Keratinocyte (primary cell): ENCODE measurements at regions not wholly inside any gene's neighbourhood (a gene's known extent, or its start where the extent isn't known, plus 50 kb on each side); places are given as distances from the start of the nearest gene placed in this dataset.
"Not testable (repeated sequence)": the region's sequence is repeated elsewhere in the genome, so short reads cannot be mapped to it uniquely, and the experiment has no call there.

Experiments
- EZH2 ChIP-seq: IDR thresholded peaks from one replicate; pipeline ENCODE4 v1.6.1; 2012; ENCODE audit warnings: inconsistent platforms, mild to moderate bottlenecking, low read length, moderate library complexity
- TF ChIP-seq, protein P1 (sequence below), 3 experiments: IDR thresholded peaks in 1 of 3; conservative IDR thresholded peaks in 1 of 3; optimal IDR thresholded peaks in 1 of 3; 2 replicates in 2 of 3; 3 replicates in 1 of 3; pipeline versions ENCODE3 to v1.5.1; 2011; ENCODE audit warnings: low read length in 3 of 3, mild to moderate bottlenecking in 3 of 3, moderate library complexity in 2 of 3, control low read depth in 1 of 3, inconsistent platforms in 1 of 3; ENCODE audit not compliant: insufficient read depth in 2 of 3; ENCODE audit errors: extremely low read depth in 1 of 3

DNA sequence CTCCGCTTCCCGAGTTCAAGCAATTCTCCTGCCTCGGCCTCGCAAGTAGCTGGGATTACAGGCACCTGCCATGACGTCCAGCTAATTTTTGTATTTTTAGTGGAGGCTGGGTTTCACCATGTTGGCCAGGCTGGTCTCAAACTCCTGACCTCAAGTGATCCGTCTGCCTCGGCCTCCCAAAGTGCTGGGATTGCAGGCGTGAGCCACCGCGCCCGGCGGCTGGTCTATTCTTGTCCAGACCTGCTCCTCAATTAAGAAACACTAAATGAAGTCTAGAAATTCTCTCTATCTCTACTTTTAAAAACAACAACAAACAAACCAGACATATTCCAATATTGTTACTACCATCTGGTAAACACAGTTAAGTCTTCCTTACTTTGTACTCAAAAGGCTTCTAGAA is 68.1 kb upstream of the LIFR start:
- TF ChIP-seq, protein P1, sequence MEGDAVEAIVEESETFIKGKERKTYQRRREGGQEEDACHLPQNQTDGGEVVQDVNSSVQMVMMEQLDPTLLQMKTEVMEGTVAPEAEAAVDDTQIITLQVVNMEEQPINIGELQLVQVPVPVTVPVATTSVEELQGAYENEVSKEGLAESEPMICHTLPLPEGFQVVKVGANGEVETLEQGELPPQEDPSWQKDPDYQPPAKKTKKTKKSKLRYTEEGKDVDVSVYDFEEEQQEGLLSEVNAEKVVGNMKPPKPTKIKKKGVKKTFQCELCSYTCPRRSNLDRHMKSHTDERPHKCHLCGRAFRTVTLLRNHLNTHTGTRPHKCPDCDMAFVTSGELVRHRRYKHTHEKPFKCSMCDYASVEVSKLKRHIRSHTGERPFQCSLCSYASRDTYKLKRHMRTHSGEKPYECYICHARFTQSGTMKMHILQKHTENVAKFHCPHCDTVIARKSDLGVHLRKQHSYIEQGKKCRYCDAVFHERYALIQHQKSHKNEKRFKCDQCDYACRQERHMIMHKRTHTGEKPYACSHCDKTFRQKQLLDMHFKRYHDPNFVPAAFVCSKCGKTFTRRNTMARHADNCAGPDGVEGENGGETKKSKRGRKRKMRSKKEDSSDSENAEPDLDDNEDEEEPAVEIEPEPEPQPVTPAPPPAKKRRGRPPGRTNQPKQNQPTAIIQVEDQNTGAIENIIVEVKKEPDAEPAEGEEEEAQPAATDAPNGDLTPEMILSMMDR (optimal IDR thresholded peaks at IDR 0.05 in 1 of 3, IDR thresholded peaks at IDR 0.05 in 1 of 3, conservative IDR thresholded peaks at IDR 0.05 in 1 of 3; ENCODE audit: extremely low read depth in 1 of 3, insufficient read depth in 2 of 3, low read length in 3 of 3): not testable (repeated sequence)
- TF ChIP-seq EZH2: not testable (repeated sequence)
